IMR-90 (cell line): ENCODE measurements at regions not wholly inside any gene's neighbourhood (a gene's known extent, or its start where the extent isn't known, plus 50 kb on each side); places are given as distances from the start of the nearest gene placed in this dataset.

Source experiments
- ATAC-seq: fragments of 200-7000 bp; cut with Tn5 transposase; 2 replicates; pipeline ENCODE4 v1.9.1; 2020; ENCODE audit warnings: low read depth, mild to moderate bottlenecking, moderate library complexity
- BruUV-seq: library from RNA; stranded (reverse); fragments of 400-500 nt; replicated peaks from 2 replicates; lab custom pipeline; 2021; lab: Mats Ljungman, UMichigan
- CTCF ChIA-PET: fragments of 300-600 bp; formaldehyde crosslinking; extraction: SDS; loops from one replicate; lab custom pipeline; 2021; ENCODE audit warnings: antibody characterized with exemption; lab: Yijun Ruan, JAX
- POLR2A ChIA-PET: fragments of 300-600 bp; sonication (Branson Sonifier 250); formaldehyde crosslinking; loops from one replicate; lab custom pipeline; 2022; ENCODE audit warnings: antibody characterized with exemption; ENCODE audit not compliant: unreplicated experiment; lab: Charles Lee
- DNase-seq: peaks from one replicate; pipeline ENCODE4 v3.0.0; 2013
- H2AFZ ChIP-seq: replicated peaks from 2 replicates; pipeline ENCODE3; 2013; ENCODE audit warnings: low read length, mild to moderate bottlenecking; ENCODE audit not compliant: poor library complexity
- H2AK5ac ChIP-seq: 2 replicates; pipeline ENCODE4 v1.6.1; 2013; ENCODE audit warnings: low read depth, low read length, inconsistent platforms
- H2AK9ac ChIP-seq: replicated peaks from 2 replicates; pipeline ENCODE3; 2013; ENCODE audit warnings: mild to moderate bottlenecking, low read depth, low read length, moderate library complexity; ENCODE audit not compliant: poor library complexity
- H2BK120ac ChIP-seq: 2 replicates; pipeline ENCODE4 v1.6.1; 2013; ENCODE audit warnings: low read depth, low read length, inconsistent platforms
- H2BK15ac ChIP-seq: 3 replicates; pipeline ENCODE4 v1.6.1; 2013; ENCODE audit warnings: low read depth, low read length, inconsistent platforms
- H2BK20ac ChIP-seq: 2 replicates; pipeline ENCODE4 v1.6.1; 2013; ENCODE audit warnings: low read depth, mild to moderate bottlenecking, inconsistent platforms, low read length, moderate library complexity
- H2BK5ac ChIP-seq: 2 replicates; pipeline ENCODE4 v1.6.1; 2013; ENCODE audit warnings: mild to moderate bottlenecking, low read depth, low read length, inconsistent platforms; ENCODE audit not compliant: poor library complexity, severe bottlenecking
- H3K14ac ChIP-seq: replicated peaks from 2 replicates; pipeline ENCODE4 v1.6.1; 2013; ENCODE audit warnings: low read depth, low read length, inconsistent platforms
- H3K18ac ChIP-seq: 2 replicates; pipeline ENCODE4 v1.6.1; 2013; ENCODE audit warnings: low read depth, low read length, control low read depth
- H3K23ac ChIP-seq: 2 replicates; pipeline ENCODE4 v1.6.1; 2013; ENCODE audit warnings: low read depth, low read length, inconsistent platforms
- H3K27ac ChIP-seq: 2 replicates; pipeline ENCODE4 v1.5.1; 2013; ENCODE audit warnings: mild to moderate bottlenecking, control low read depth, low read length; ENCODE audit not compliant: insufficient read depth
- H3K27me3 ChIP-seq: 2 replicates; pipeline ENCODE4 v1.6.1; 2013; ENCODE audit warnings: low read length; ENCODE audit not compliant: control insufficient read depth, insufficient read depth
- H3K36me3 ChIP-seq: 2 replicates; pipeline ENCODE4 v1.6.1; 2013; ENCODE audit warnings: low read length, mixed read lengths; ENCODE audit not compliant: control insufficient read depth, insufficient read depth
- H3K4ac ChIP-seq: 2 replicates; pipeline ENCODE4 v1.6.1; 2013; ENCODE audit warnings: low read depth, low read length, inconsistent platforms
- H3K4me1 ChIP-seq: 2 replicates; pipeline ENCODE4 v1.6.1; 2013; ENCODE audit warnings: low read length, mixed read lengths; ENCODE audit not compliant: control insufficient read depth, insufficient read depth
- H3K4me2 ChIP-seq: 2 replicates; pipeline ENCODE4 v1.6.1; 2013; ENCODE audit warnings: low read depth, mild to moderate bottlenecking, control low read depth, low read length, moderate library complexity
- H3K4me3 ChIP-seq: 2 replicates; pipeline ENCODE4 v1.5.1; 2013; ENCODE audit warnings: low read depth, mild to moderate bottlenecking, control low read depth, low read length, moderate library complexity; ENCODE audit not compliant: insufficient read depth
- H3K56ac ChIP-seq: 2 replicates; pipeline ENCODE4 v1.6.1; 2013; ENCODE audit warnings: low read length, inconsistent platforms; ENCODE audit not compliant: insufficient read depth; ENCODE audit errors: extremely low read depth
- H3K79me1 ChIP-seq, 2 experiments: 2 replicates each; pipeline ENCODE4 v1.6.1; 2013; ENCODE audit warnings: low read length in 2 of 2, inconsistent platforms in 1 of 2, low read depth in 1 of 2
- H3K9ac ChIP-seq: 2 replicates; pipeline ENCODE4 v1.6.1; 2013; ENCODE audit warnings: low read depth, low read length, control low read depth
- H3K9me1 ChIP-seq: 2 replicates; pipeline ENCODE4 v1.6.1; 2013; ENCODE audit warnings: low read length, inconsistent platforms; ENCODE audit not compliant: insufficient read depth
- H3K9me3 ChIP-seq: 2 replicates; pipeline ENCODE4 v1.6.1; 2013; ENCODE audit warnings: low read length; ENCODE audit not compliant: control insufficient read depth, insufficient read depth
- H4K20me1 ChIP-seq: 2 replicates; pipeline ENCODE4 v1.6.1; 2013; ENCODE audit warnings: low read length, inconsistent platforms; ENCODE audit not compliant: insufficient read depth
- H4K5ac ChIP-seq: 2 replicates; pipeline ENCODE4 v1.6.1; 2013; ENCODE audit warnings: mild to moderate bottlenecking, low read depth, low read length, control low read depth
- H4K8ac ChIP-seq, 2 experiments: 2 replicates each; pipeline ENCODE4 v1.6.1; 2013; ENCODE audit warnings: low read depth in 2 of 2, low read length in 2 of 2, control low read depth in 1 of 2, inconsistent platforms in 1 of 2
- H4K91ac ChIP-seq: 2 replicates; pipeline ENCODE4 v1.6.1; 2013; ENCODE audit warnings: low read depth, low read length, inconsistent platforms; ENCODE audit not compliant: insufficient read depth
- CTCF ChIP-seq: conservative IDR thresholded peaks from 2 replicates; pipeline ENCODE4 v1.5.1; 2012; ENCODE audit warnings: mild to moderate bottlenecking, low read depth, low read length, improper control_type of control experiment
- RCOR1 ChIP-seq: IDR thresholded peaks from 2 replicates; pipeline ENCODE4 v1.6.1; 2012; ENCODE audit warnings: mild to moderate bottlenecking, low read length, improper control_type of control experiment; ENCODE audit not compliant: insufficient replicate concordance
- RFX5 ChIP-seq: IDR thresholded peaks from 2 replicates; pipeline ENCODE4 v1.8.0; 2012; ENCODE audit warnings: low read depth, mild to moderate bottlenecking, low read length, moderate library complexity
- USF2 ChIP-seq: fragments of 150-350 bp; IDR thresholded peaks from 2 replicates; pipeline ENCODE4 v1.6.1; 2017; ENCODE audit warnings: mild to moderate bottlenecking, antibody characterized with exemption, low read length, low read depth
- WGBS, 2 experiments: methylation state at CpG; one replicate each; pipeline versions ENCODE4 v1.1.5 to v1.1.7; 2013; ENCODE audit warnings: missing lambda C conversion rate in 2 of 2; ENCODE audit not compliant: insufficient read length in 1 of 2; ENCODE audit errors: extremely low coverage in 2 of 2; 5-methylcytosine and 5-hydroxymethylcytosine counted together
- dilution Hi-C: fragments of 300-500 bp; cut with HindIII; formaldehyde crosslinking; loops from one replicate; pipeline ENCODE4 v1.14.3; 2018; ENCODE audit warnings: low sequenced_read_pairs; ENCODE audit not compliant: unreplicated experiment
- in situ Hi-C: fragments of 300-500 bp; cut with MboI; formaldehyde crosslinking; loops from 3 replicates; pipeline ENCODE4 v1.14.3; 2019; ENCODE audit warnings: low sequenced_read_pairs, inconsistent platforms, mixed read lengths
- intact Hi-C: fragments of 100-400 bp; cut with micrococcal nuclease; formaldehyde crosslinking; loops from 2 replicates; pipeline ENCODE4 v1.10.0; 2022

DNA sequence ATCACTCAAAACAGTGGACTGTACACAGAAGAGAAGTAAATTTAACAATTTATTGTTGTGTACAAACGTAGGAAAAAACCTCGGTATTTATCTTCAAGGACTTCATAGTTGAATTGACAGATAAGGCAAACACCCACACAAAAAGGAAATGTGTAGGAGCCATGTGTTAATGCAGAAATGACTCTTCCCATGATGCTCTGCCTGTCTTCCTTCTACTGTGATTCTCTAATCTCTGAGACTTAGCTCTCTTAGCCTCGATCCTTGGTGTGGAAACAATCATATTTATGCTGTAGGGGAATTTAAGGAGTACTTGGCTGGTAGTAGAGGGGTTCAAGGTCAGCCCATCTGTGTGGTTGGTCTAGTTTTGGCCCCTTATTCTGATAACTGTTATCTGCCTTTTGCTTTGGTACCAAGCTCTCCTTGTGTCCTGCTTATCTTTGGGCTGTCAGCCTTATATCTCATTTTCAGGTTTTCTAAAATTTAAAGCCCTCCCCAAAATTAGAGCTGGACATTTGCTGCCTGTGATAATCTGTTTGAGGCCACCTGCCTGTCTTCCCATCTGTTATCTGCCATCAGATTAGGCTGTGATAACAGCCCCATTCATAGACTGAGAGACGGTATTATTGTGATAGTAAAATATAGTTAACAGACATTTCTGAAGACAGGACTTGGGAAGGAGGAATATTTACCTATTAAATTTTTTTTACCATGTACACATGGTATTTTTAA, 81.7 kb downstream of the GPR85 start:
- peak overlapping the region; percentile 74 for H2AFZ ChIP-seq
- POLR2A ChIA-PET = no interaction called here
- CTCF ChIA-PET = no interaction called here
- no peak overlapping the region for H2BK120ac ChIP-seq
- no peaks in the 10 kb centered on the region for H3K4me1 ChIP-seq
- TF ChIP-seq RCOR1 (no peak), CTCF (no peak), USF2 (no peak), RFX5 (no peak)
- no peaks in the 10 kb centered on the region for H3K79me1 ChIP-seq
- H3K4me2 ChIP-seq = no peak overlapping the region
- H2BK15ac ChIP-seq = no peak overlapping the region
- H3K9me3 ChIP-seq = no peaks in the 10 kb centered on the region
- H3K18ac ChIP-seq = no peak overlapping the region; the same call in 1 of the 2 replicates
- WGBS, 2 experiments = no CpG with 5 or more reads among the region's 4 CpGs
- H4K91ac ChIP-seq = no peak overlapping the region
- H3K27ac ChIP-seq = no peak overlapping the region
- H3K36me3 ChIP-seq = no peaks in the 10 kb centered on the region
- dilution Hi-C loops = no loop called here
- H3K9ac ChIP-seq = no peak overlapping the region
- no peak overlapping the region for H4K8ac ChIP-seq
- intact Hi-C loops = no loop called here
- BruUV-seq = no TSS peak
- H3K4me3 ChIP-seq = no peak overlapping the region
- H3K4ac ChIP-seq = no peak overlapping the region
- H2BK20ac ChIP-seq = no peak overlapping the region
- no peak overlapping the region for H3K23ac ChIP-seq
- no peaks in the 10 kb centered on the region for H3K9me1 ChIP-seq
- H4K20me1 ChIP-seq = no peaks in the 10 kb centered on the region
- H4K5ac ChIP-seq = no peak overlapping the region
- H3K56ac ChIP-seq = 0 out of 2 replicates have a peak overlapping the region, but pooled peaks have one; percentile 25
- in situ Hi-C loops = loop anchor here (25.0 kb wide), 1 partner anchor 282 kb away; no protein-coding TSS in a partner anchor
- H3K27me3 ChIP-seq = no peaks in the 10 kb centered on the region
- H3K14ac ChIP-seq = no peak overlapping the region
- no peak overlapping the region for H2AK5ac ChIP-seq
- ATAC-seq (no peak), DNase-seq (no peak)
- no peak overlapping the region for H2BK5ac ChIP-seq
- H2AK9ac ChIP-seq = no peak overlapping the region
